ENCODE measurements at regions not wholly inside any gene's neighbourhood (a gene's known extent, or its start where the extent isn't known, plus 50 kb on each side); places are given as distances from the start of the nearest gene placed in this dataset.

DNA sequence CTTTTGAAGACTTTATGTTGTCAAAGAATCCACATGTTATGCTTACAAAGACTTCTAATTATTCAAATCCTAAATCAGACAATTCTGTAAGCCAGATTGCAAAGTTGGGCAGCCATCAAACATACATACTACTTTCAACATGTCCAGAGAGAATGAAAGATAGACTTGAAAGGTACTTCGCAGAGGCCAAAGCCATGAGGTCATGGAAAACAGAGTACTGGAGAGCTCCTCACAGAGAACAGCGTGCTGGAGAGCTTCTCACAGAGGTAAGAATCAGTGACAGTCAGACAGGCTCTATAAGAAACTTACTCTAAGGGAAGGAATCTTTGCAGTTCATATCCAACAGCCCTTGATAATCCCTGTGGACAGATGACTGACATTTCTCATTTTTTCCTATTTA lies 400.2 kb downstream of the GJA1 start:
- Histone ChIP-seq H3K4me3 (no peak overlapping the region), H3K36me3 (no peaks in the 10 kb centered on the region), H3K4me1 (peaks cover 10% of the 10 kb centered on the region), H3K27ac (no peak overlapping the region), H3K27me3 (no peaks in the 10 kb centered on the region), H3K9me3 (no peaks in the 10 kb centered on the region)
- 75% methylated on average over 2 of the region's 2 CpGs for WGBS
- TF ChIP-seq POLR2AphosphoS5 (IDR thresholded peaks at IDR 0.05), result no peak
- no peak for TF ChIP-seq EP300 (IDR thresholded peaks at IDR 0.05)
- TF ChIP-seq POLR2A (IDR thresholded peaks at IDR 0.05), result no peak
- TF ChIP-seq, protein P1, sequence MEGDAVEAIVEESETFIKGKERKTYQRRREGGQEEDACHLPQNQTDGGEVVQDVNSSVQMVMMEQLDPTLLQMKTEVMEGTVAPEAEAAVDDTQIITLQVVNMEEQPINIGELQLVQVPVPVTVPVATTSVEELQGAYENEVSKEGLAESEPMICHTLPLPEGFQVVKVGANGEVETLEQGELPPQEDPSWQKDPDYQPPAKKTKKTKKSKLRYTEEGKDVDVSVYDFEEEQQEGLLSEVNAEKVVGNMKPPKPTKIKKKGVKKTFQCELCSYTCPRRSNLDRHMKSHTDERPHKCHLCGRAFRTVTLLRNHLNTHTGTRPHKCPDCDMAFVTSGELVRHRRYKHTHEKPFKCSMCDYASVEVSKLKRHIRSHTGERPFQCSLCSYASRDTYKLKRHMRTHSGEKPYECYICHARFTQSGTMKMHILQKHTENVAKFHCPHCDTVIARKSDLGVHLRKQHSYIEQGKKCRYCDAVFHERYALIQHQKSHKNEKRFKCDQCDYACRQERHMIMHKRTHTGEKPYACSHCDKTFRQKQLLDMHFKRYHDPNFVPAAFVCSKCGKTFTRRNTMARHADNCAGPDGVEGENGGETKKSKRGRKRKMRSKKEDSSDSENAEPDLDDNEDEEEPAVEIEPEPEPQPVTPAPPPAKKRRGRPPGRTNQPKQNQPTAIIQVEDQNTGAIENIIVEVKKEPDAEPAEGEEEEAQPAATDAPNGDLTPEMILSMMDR (IDR thresholded peaks at IDR 0.05), result no peak
- no peak for DNase-seq (ENCODE audit: low spot score in 2 of 2)

DNA sequence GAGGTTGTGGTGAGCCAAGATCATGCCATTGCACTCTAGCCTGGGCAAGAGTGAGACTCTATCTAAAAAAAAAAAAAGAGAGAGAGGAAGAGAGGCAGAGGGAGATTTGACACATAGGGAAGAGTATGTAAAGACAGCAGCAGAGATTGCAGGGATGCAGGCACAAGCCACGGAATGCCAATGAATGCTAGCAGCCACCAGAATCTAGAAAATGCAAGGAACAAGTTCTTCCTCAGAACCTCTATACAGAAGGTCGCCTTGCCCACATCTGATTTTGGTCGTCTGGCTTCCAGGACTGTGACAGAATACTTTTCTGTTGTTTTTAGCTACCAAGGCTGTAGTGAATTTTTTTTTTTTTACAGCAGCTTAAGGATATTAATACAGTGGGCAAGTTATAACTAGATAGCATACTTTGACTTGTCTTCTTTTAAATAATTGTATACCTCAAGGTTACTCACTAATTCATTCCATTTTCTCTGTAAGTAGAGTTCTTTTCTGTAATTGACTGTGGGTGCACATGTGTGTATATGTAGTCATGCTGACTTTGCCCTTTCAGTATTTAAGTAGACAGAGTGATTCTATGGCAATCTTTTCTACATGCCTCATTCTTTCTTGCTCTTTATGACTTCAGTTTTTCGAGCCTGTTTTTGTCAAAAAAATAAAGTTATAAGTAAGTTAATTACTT lies 402.2 kb downstream of the GJA1 start:
- WGBS, result 57% methylated on average over 4 of the region's 4 CpGs
- H3K27ac ChIP-seq, result no peak overlapping the region
- TF ChIP-seq POLR2A (IDR thresholded peaks at IDR 0.05), result no peak
- TF ChIP-seq, protein P1 (IDR thresholded peaks at IDR 0.05), result no peak
- no peak for TF ChIP-seq POLR2AphosphoS5 (IDR thresholded peaks at IDR 0.05)
- no peak for TF ChIP-seq EP300 (IDR thresholded peaks at IDR 0.05)

DNA sequence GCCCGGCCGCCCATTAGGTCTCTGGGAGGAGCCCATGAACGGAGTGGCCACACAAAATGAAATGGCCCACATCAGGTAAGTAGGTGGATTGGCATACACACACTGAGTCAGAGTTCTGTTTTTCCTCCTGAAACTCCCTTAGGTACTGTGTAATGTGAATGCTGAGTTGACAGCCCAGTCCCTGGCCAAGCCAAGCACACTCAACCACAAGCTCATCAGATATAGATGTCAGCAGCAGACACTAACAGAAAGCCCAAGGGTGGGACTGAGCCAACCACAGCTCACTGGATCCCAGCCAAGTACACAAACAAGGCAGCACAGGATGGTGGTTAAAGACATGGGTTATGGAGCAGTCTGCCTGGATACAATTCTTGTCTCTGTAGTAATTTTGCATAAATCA lies 403.4 kb downstream of the GJA1 start:
- 64% methylated on average over 3 of the region's 3 CpGs for WGBS

More for the DNA sequence above, 402.2 kb downstream of the GJA1 start:
- Histone ChIP-seq H3K4me3 (no peak overlapping the region), H3K36me3 (no peaks in the 10 kb centered on the region), H3K9me3 (no peaks in the 10 kb centered on the region), H3K27me3 (no peaks in the 10 kb centered on the region), H3K4me1 (peaks cover 9% of the 10 kb centered on the region)
- DNase-seq (ENCODE audit: low spot score in 2 of 2), result no peak

DNA sequence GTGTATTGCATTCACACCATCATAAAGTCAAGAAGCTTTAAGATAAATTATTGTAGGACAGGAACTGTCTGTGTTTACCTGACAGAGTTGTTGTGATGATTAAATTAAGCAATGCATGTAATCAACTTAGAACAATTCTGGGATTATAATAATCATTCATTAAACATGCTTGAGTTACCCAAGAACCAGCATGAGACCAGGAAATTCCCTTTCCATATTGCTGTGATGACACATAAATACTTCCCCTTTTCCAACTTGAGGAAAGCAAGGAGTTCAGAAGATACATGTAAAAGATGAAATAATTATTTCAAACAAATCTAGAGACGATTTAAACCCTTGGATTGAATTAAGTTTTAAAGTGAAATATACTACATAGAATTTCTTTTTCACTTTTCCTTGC lies 404.4 kb downstream of the GJA1 start:
- H3K4me1 ChIP-seq, result peaks cover 9% of the 10 kb centered on the region
- H3K9me3 ChIP-seq, result no peaks in the 10 kb centered on the region
- DNase-seq (ENCODE audit: low spot score in 2 of 2), result no peak
- TF ChIP-seq, protein P1 (IDR thresholded peaks at IDR 0.05), result no peak
- no peak for TF ChIP-seq POLR2A (IDR thresholded peaks at IDR 0.05)
- TF ChIP-seq EP300 (IDR thresholded peaks at IDR 0.05), result no peak
- no peak for TF ChIP-seq POLR2AphosphoS5 (IDR thresholded peaks at IDR 0.05)
- no peak overlapping the region for H3K27ac ChIP-seq
- WGBS, result 61% methylated on average over 1 of the region's 1 CpG
- no peaks in the 10 kb centered on the region for H3K27me3 ChIP-seq
- no peaks in the 10 kb centered on the region for H3K36me3 ChIP-seq
- no peak overlapping the region for H3K4me3 ChIP-seq

More for the DNA sequence above, 403.4 kb downstream of the GJA1 start:
- H3K27me3 ChIP-seq, result no peaks in the 10 kb centered on the region
- H3K27ac ChIP-seq, result no peak overlapping the region
- peaks cover 9% of the 10 kb centered on the region for H3K4me1 ChIP-seq
- TF ChIP-seq, protein P1 (IDR thresholded peaks at IDR 0.05), result no peak
- TF ChIP-seq EP300 (IDR thresholded peaks at IDR 0.05) (no peak), POLR2AphosphoS5 (IDR thresholded peaks at IDR 0.05) (no peak), POLR2A (IDR thresholded peaks at IDR 0.05) (no peak)
- H3K36me3 ChIP-seq, result no peaks in the 10 kb centered on the region
- no peak for DNase-seq (ENCODE audit: low spot score in 2 of 2)
- H3K4me3 ChIP-seq, result no peak overlapping the region
- H3K9me3 ChIP-seq, result no peaks in the 10 kb centered on the region

DNA sequence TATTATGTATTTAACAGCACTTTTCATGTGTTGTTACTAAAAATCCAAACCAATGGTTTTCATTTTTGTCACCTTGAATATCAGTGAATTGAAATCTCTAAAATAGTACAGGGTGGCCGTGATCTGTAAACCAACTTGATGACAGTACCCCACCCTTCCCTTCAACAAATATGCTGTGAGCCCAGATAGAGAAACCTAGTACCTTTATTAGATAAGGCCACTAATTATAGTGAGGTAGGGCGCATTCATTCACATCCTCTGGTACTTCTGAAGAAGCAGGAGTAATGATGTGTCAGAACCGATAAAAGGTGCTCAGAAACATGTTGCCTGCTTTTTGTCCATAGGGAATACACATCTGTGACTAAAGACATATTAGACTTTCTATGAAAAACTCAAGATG lies 409.5 kb downstream of the GJA1 start:
- H3K36me3 ChIP-seq, result no peaks in the 10 kb centered on the region
- H3K4me3 ChIP-seq, result no peak overlapping the region
- H3K27me3 ChIP-seq, result no peaks in the 10 kb centered on the region
- no peak overlapping the region for H3K27ac ChIP-seq
- TF ChIP-seq POLR2A (IDR thresholded peaks at IDR 0.05), result no peak
- no peak for TF ChIP-seq EP300 (IDR thresholded peaks at IDR 0.05)
- TF ChIP-seq, protein P1 (IDR thresholded peaks at IDR 0.05), result no peak
- no peak for TF ChIP-seq POLR2AphosphoS5 (IDR thresholded peaks at IDR 0.05)
- no peak for DNase-seq (ENCODE audit: low spot score in 2 of 2)
- 95% methylated on average over 3 of the region's 3 CpGs for WGBS
- H3K4me1 ChIP-seq, result peaks cover 10% of the 10 kb centered on the region
- H3K9me3 ChIP-seq, result no peaks in the 10 kb centered on the region

Measured in suprapubic skin (tissue), 4 donors.